IPS DF 4.7 (cell line): ENCODE measurements at regions not wholly inside any gene's neighbourhood (a gene's known extent, or its start where the extent isn't known, plus 50 kb on each side); places are given as distances from the start of the nearest gene placed in this dataset.

Source experiments
- DNase-seq: peaks from one replicate; pipeline ENCODE4 v3.0.0-alpha.2; 2013; ENCODE audit warnings: low spot score; ENCODE audit errors: extremely low read depth

DNA sequence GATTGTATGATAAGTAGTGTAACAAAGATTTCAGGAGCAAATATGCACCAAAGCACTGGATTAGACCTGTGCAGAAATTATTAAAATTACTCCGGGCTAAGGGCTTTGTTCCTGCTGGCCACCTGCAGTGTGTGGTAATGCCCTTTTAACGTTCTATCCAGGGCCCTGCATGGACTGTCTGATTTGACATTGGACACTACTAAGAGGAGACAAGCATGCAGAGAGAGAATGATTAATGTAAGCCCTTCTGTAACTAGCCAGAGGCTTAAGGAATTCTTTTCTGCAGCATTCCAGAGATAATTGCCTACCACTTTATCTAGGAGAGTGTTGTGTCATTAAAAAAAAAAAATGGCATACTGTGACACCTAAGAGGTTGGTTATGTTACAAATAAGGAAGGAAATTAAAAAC is 117.0 kb downstream of the PCDH7 start:
- no peak for DNase-seq

DNA sequence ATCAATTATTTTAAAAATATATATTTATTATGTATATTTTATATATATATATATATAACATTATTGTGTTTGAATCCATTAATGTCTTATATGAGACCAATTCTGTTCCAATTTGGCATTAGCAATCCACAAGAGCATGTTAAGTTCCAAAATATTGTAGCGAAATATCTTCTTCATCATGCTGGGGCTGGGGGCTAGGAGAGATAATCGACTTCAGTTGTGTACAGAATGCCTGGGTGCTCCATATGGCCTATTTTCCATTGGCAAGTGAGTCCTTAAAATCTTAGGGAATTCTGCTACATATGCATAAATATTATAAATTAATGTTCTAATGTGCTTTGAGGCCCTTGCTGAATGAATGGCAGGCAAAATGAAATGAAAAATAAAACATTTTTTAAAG is 117.7 kb downstream of the PCDH7 start:
- DNase-seq, result no peak

DNA sequence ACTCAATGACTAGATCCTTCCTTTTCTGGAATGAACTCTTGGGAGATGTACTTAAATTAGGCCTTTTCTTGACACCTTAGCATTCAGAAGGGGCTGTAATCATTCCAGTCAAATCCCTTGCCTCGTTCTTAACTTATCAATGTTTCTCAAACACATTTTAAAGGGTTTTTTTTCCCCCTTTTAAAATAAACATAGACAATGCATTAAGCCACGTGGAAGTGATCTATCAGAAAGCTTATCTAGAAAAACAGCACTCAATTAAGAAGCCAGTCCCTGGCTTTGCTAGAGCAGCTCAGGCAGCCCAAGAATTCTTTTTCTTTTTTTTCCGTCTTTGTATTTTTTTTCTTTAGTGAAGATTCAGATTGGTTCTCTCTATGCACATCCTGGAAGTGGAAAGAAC is 118.2 kb downstream of the PCDH7 start:
- DNase-seq, result no peak

DNA sequence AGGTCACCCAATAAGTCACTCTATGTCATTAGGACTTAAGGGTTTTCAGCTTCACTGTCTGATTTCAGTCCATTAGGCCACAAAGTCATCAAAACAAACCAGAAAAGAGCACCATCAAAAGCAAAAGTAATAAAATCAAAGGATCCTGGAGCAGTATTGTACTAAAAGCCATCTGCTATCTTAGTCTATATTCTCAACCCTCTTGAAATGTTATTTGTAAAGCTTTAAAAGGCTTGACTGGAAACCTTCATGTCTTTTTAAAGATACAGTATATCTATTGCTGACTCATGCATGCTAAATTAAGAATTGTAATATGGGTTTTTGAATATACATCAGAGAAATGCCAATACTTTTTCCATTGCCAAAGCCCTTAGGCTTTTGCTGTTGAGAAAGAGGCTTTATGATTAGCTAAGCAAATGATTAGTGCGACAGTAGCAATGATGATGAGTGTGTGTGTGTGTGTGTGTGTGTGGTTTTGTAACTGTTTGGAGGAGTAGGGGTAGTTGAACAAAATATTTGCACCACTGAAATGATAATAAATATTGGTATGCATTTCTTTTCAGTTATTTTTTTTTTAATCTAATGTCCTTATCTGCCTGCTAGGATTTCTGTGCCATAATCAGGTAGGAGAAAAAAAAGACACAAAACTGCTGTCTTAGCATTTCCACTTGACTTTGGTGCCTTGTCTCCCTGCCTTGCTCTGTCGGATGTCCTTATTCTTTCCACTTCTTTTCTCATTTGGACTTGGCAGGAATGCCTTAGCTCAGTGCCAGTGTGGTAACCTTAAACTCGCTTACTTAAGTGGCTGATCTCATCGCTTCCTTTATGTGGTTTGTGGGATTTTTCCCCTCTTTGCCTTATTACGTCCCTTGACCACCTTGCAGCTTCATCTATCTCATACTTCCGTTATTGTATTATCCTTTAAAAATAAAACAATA is 119.7 kb downstream of the PCDH7 start:
- DNase-seq, result no peak

DNA sequence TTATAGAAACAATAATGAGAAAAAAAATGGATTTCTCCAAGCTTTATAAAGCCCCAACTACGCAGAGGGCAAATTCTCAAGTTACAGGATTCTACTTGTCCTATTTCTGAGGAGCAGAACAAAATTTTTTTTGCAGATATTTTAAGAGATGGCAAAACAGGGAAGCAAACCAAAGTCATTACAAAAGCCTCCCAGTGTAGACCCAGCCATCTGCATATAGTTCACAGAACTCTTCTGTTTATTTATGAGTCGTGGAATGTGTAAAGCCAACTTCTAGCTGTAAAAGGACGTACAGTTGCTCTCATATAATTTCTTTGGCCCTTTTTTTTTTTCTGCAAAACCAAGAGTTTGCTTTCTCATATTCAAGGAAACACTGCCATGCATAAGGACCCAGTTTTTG is 120.4 kb downstream of the PCDH7 start:
- no peak for DNase-seq

DNA sequence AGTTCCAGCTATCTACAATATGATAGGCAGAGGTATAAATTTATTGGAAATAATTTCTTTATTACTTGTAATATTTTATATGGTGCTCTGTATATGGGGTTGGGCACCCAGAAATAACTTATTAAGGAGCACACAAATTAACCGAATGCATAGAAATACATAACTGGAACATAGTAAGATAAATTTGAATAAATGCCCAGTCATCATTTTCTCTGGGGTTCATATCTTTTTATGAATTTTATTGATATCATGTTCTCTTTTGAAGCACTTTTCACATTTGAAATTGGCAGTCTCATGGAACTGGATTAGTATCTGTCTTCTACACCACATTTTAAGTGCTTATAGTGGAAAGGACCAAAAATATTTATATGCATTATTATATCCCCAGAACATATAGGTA is 122.0 kb downstream of the PCDH7 start:
- DNase-seq, result no peak

DNA sequence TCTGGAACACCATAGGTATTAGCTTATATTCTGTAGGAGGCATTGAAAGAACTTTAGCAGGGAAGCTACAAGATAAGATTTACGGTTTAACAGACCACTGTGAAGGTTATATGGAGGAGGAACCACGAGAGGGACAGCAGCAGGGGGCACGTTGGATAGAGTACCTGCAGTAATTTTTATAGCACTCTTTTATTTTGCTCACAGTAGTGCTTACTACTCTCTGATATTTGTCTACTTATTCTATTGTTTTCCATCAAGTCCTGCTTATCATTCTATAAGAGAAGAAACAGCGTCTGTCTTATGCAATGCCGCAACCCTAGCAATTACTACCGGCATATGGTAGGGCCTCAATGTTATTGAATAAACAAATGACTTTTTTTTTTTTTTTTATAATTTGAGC is 122.5 kb downstream of the PCDH7 start:
- DNase-seq, result no peak

DNA sequence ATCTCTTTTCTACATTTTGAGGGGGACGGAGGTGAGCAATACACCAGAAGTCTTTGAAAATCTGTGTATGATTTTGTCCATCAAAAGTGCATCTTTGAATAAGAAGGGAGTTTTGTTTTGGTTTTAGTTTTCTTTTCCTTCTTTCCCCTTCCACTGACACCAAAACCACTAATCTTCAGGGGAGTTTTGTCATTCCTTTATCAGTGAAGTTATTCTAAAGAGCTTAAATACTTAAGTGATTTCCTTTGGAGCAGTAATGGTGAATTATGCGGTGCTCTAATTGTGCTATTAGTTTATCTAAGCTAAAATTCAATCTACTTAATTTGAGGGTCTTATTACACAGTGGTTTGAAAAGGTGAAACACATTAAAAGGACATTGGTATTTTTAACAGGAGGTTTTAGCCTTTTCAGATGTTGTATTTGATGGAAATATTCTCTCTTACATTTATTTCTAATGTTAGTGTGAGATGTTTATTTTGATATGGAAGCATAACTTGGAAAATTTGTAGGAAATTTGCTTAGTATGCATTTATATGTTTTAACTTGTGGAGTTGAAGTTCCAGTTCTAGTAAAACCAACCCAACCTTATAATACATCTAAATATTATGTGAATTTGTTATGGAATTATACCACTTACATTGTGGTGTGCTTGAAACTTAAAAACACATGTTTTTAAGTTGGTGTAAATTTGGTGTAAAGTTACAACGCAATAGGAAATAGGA is 124.9 kb downstream of the PCDH7 start:
- DNase-seq, result no peak

DNA sequence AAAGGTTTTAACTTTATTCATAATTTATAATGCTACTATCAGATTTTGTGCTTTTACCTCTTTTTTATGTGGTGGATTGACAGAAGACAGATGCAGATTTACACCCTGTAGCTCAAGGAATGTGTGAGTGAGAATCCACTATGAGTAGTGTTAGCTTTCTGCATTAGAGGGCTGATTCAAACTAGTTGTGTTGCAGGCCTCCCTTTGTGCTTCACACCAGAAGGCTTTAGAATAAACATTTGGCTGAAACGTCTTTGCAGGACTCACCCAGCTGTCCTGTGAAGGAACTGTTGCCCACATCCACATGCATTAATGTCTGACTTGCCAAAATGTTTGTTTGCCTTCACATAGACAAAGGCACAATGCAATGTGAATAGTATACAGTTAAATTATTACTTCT is 127.0 kb downstream of the PCDH7 start:
- DNase-seq, result no peak

DNA sequence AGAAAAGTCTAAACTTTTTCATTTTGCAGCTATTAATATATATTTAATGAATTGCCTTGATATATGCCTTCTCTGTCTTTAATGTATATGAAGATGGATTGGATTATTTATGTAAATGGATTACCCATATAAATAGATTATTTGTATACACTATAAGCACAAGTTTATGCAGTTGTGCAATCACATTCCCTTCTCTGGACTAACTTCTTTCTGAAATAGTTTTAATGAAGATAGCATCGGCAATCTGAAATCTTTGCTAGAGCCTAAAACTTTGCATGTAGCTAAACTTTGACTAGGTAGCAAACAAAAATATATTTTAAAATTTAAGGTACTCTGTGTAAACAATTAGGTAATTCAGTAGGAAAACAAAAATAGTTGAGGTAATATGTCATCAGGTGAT is 127.8 kb downstream of the PCDH7 start:
- DNase-seq, result no peak

DNA sequence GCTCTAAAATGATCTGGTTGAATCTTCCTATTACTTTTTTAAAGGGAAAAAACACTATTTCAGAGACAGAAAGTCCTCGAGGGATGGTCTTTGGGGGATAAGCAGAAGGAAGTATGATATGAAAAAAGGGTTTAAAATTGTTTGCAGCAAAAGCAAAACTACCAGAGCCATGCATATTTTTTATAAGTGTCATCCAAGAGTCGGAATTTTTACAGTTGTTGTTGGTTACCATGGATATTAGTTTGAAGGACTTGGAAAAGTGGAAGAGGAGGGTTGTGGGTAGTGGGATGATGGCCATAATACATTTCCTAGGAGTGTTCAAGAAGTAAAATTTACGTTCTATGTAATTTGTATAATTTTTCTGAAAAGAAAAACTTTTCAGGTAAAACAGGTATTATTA is 134.4 kb downstream of the PCDH7 start:
- no peak for DNase-seq

DNA sequence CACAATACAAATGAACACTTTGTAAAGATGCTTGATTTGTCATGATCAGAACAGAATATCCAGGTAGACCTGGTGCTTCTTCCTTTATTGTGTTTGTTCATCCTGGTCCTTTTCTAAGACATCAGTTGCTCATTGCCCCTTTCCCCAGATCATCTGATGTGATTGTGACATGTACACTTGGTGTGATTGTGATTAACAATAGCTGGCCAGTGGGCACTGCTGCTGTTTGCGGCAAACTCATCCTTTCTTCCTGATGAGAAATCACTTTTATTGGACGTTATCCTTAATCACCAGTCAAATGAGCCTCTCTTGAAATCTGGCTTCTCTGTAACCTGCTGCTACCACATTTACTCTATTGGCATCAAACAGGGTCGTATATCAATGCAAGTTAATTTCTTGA is 135.1 kb downstream of the PCDH7 start:
- no peak for DNase-seq

DNA sequence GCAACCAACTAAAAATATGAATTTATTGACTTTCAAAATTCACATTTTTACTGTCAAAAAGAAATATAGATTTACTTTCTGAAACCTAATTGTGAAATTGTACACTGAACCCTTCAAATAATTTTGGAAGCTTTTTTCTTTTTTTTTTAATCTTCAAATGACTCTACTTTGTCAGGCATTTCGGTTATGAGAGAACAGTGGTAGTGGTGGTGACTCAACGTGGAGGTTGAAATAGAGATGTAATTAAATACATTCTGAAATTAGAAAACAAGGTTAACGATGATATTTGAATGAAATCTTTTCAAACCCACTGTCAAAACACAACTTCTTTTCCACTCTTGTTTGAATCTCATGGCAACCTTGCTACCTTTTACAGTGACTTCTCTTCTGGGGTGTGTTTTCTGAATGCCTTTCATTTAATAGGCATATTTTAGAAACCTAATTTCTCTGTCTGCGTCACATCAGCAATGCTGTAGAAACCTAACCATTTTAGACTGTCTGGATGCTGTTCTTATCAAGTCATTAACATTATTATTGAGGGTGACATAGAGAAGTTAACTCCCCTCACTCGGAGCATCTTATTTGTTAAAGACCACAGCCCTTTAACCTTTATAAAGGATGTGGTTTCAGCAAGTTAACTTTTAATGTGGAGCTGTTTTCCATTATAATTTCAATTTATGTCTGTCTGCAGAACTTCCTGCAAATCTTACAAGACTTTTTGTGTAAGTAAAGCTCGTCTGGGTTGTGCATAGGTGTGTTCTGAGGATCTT is 136.8 kb downstream of the PCDH7 start:
- no peak for DNase-seq

DNA sequence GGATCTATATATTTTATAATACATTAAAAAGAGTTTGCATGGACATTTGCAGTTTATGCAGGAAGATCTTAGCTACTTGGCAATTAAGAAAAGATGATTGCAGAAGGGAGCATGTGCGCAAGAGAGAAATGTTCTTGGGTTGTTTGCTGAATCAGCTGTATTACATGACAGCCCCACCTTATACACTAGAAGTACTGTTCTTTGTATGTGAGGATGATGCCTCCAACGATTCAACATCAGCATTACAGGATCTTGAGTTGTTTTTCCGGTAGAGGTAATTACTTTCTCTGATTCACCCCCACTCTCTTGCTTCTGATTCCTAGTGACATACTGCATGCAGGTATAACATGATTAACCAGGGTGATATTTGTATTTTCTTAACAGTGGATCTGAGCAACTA is 140.8 kb downstream of the PCDH7 start:
- DNase-seq, result no peak

DNA sequence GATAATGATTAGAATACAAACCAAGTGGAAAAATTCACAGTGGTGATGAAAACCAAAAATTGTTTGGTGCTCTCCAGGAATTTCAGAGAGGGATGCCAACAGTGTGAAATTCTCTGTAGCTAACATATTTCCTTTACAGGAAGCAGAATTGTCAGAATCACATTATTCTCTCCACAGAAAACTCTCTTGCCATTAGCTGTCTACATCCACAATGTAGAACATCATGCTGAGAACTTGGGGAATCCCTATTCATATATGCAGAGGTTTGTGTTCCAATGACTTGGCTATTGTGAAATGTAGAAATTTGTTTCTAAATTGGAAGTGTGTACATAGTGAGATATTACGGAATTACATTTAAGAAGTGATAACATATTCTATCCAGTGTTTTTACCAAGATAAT is 142.0 kb downstream of the PCDH7 start:
- DNase-seq, result no peak

DNA sequence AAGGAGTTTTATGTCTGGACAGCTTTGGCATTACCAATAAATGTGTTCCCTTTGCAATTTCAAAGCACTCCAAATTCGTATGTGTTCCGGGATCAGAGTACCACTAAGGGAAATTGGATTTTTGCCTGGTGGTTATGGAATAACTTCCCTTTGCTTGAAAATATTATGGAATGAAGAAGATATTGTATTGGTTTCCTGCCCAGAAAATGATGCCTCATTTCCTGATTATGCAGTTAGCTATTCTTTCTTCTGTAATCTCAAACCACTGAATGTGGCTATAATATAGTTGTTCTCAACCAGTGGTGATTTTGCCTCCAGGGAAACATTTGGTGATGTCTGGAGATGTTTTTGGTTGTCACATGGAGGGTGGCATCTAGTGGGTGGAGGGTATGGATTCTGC is 142.9 kb downstream of the PCDH7 start:
- no peak for DNase-seq

DNA sequence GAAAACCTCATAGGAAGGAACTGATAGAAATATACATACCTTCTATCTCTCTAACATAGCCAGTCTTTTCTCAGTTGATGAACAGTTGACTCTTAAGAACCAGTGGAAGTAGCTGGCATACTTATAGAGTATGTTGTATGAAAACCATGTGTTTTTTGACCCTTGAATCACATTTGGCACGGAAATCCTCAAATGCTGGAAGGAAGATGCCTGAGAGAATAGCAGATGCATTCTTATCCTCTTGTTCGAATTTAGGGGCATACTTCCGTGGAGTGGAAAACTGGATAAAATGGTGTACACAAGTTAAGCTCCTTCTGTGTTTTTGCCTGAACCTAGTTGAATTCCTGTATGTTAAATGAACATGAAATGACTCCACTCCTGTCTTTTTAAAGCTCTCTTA is 145.5 kb downstream of the PCDH7 start:
- DNase-seq, result no peak

DNA sequence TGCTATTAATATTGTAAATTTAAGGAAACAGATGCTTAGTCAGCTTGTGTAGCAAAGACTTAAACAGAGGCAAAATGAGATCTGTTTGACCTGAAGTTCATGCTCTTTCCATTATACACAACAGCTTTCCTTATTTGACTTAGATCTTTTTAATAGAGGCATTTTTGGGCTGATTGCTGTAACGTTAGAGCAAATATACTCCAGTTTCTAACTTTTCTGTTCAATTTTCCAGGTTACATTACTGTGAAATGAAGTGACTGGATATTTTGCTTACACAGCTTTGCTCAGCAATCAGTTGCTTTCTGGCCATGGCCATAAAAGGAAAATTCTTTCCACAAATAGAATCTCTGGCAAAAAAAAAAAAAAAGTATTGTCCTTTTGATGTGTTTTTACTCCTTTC is 146.2 kb downstream of the PCDH7 start:
- DNase-seq, result no peak

DNA sequence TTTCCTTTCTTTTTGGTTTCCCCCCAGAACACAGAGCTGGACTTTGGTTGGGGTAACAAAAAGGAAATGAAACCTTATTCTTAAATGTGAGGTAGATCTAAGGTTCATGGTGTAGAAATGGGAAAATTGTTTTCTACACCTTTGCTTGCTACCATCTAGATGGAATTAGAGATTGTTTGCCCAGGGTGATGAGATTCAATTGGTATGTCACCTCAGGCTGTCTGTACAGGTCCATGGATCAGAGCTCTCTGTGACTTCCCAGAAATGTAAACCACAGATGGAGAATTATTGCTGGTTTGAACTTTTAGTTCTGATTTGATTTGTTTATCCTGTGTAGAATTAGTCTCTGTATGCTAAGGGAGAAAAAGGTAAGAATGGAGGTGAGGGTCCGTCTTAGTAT is 146.7 kb downstream of the PCDH7 start:
- no peak for DNase-seq

DNA sequence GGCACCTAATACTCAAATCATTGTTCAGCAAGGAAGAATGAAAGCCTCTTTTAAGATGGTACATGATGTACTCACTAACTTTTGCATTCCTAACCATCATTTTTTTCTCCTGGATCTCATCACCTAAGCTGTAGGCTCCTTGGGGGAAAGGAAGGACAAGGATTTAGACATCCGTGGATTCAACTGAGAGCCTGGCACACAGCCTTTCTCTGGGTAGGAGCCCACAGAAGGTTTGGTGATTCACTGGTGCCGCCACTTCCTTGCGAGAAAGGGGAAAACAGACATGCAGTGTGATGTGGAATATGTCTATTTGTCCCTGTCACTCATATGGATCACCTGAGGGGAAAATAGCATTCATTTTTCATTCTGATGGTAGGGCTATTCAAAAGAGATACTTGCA is 147.3 kb downstream of the PCDH7 start:
- DNase-seq, result no peak

DNA sequence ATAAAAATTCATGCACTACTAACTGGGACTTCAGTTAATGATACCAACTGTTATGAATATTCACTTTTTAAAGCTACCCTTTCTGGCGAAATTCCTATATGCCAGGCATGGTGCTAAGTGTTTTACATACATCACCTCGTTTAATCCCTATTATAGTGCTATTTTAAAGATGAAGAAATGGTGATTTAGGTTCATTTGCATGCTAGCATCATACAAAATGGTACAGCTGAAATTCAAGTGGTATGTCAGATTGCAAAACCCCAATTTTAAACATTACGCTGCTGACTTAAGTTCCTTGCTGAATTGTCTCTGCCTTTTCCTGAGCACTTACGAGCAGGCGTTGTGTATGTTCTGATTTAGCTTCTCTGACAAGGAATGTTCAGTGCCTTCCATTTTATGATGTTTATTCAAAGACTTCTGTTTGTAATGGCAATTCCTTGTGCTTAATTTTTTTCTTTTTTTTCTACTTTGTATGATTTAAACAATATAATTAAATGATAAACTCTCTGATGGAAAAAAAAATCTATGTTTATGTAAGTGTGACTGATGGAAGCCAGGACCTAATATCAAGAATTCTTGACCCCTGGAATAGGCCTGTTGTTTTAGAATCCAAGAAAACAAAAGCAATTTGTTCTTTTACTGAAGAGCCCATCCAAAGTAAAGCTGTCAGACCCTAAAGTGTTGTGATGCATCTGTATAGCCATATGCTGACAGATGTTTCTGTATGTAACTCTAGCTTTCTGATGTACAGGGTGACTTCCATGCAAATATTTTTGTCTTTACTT is 148.1 kb downstream of the PCDH7 start:
- DNase-seq, result no peak
